ENCODE measurements at regions not wholly inside any gene's neighbourhood (a gene's known extent, or its start where the extent isn't known, plus 50 kb on each side); places are given as distances from the start of the nearest gene placed in this dataset.

GRCh38 chr13:80121038-80121437 is 219.9 kb downstream of the SPRY2 start:
- no peak for DNase-seq

DNA sequence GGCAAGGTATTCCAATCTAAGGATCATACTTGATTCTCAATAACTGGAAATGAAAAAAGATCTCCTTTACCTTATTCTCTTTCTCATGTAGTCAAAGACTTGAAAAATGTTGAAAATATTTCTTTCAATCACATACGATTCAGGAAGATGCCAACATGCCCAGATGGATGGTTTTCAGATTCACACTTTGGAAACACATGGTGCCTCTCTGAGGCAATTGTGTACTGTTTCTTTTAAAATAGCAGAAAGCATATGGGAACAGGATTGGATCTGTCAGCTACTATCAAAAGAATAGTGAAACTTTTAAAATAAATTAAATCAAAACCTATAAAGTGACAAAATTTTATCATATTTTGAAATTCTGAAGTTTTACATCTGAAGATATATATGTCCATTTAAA is 222.4 kb downstream of the SPRY2 start:
- DNase-seq: no peak

- DNase-seq: no peak
Measured at GRCh38 chr13:80118099-80118498, 222.8 kb downstream of the SPRY2 start.

DNA sequence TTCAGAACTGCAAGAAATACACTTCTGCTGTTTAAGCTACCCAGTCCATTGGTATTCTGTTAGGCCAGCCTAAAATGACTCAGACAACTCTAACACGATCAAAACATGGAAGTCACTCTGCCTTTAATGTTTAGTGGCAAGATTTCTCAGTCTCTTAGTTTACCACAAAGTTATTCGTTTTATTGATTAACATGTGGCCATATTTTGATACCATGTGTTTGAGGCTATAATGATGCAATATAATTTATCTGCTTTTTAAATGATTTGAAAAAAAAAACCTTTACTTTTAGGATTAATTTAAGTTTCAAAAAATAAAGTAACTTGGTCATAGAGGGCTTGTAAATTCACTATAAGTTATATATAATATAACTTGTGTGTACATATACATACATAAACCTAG is 223.4 kb downstream of the SPRY2 start:
- no peak for DNase-seq

GRCh38 chr13:80116107-80116506 is 224.8 kb downstream of the SPRY2 start:
- DNase-seq: peak; percentile 59

DNA sequence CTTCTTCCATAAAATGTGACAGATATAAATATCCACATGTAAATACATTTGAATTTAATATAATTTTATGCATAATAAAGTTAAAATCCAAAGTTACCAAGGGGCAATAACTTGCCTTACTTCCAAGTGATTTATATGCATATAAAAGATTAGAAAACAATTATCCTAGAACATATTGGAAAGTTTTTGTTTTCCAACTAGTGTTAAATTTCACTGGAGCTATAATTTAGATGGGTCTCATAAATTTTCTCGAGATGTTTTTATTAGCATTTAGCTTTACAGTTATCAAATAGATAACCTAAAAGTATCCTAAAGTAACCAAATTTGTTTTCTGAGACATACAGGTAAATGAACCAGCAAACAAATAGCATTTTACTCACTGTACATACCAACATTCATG is 225.3 kb downstream of the SPRY2 start:
- no peak for DNase-seq

- no peak for DNase-seq
Measured at GRCh38 chr13:80113714-80114454, 227.0 kb downstream of the SPRY2 start.

- DNase-seq: no peak
Measured at GRCh38 chr13:80109303-80109702, 231.6 kb downstream of the SPRY2 start.

- no peak for DNase-seq
Measured at GRCh38 chr13:80105350-80105749, 235.6 kb downstream of the SPRY2 start.

DNA sequence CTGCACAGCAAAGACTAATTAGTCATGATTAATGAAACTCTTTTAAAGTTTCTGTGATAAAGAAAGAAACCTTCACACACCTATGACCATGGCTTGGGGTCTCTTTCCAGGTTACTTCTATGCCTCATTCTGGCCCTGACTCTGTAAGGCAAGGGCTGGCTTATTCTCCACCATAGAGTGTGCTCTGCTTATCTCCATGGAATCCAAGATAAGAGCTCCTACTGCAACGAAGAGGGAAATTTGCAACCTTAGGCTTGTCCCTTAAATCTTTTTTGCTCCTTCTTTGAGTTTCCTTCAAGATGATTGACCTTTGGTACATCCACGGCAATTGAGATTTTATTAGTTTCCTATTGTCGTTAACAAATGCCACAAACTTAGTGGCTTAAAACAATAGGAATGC is 239.9 kb downstream of the SPRY2 start:
- DNase-seq: no peak

- no peak for DNase-seq
Measured at GRCh38 chr13:80100636-80101035, 240.3 kb downstream of the SPRY2 start.

- no peak for DNase-seq
Measured at GRCh38 chr13:80097561-80097960, 243.4 kb downstream of the SPRY2 start.

- no peak for DNase-seq
Measured at GRCh38 chr13:80096383-80096782, 244.5 kb downstream of the SPRY2 start.

GRCh38 chr13:80094526-80094925 is 246.4 kb downstream of the SPRY2 start:
- no peak for DNase-seq

DNA sequence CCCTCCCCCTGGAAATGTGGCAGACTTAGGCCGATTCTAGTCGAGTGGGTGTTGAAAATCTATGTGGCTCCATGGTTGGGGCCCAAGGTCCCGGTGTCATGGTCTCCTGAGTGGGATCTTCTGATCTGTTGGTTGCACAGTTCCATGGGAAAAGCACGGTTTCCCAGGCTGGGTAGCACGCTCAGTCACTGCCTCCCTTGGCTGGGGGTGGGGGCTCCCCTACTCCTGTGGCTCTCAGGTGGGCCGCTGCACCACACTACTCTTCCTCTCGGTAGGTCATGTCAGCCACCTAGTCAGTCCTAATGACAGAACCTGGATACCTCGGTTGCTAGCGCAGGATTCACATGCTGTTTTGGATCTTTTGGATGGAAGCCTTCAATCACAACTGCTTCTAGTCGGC is 247.0 kb downstream of the SPRY2 start:
- DNase-seq: no peak

- DNase-seq: no peak
Measured at GRCh38 chr13:80086304-80086721, 254.6 kb downstream of the SPRY2 start.

GRCh38 chr13:80083853-80084676 is 256.9 kb downstream of the SPRY2 start:
- no peak for DNase-seq

- DNase-seq: no peak
Measured at GRCh38 chr13:80083081-80083852, 257.7 kb downstream of the SPRY2 start.

GRCh38 chr13:80082396-80083080 is 258.4 kb downstream of the SPRY2 start:
- DNase-seq: no peak

DNA sequence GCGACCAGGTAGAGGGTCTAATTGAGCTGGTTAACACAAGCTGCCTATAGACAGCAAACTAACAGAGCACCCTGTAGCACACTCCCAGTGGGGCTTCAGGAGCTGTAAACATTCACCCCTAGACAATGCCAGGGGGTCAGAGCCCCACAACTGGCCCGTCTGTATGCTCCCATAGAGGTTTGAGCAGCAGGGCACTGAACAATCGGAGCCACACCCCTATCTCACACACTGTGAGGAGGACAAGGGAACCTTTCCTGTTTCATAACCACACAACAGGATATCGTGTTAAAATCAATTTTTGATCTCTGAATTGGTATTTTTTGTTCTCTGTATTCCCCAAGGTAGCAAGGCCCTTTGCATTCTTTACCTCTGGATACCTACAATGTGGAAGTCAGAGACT is 266.1 kb downstream of the SPRY2 start:
- DNase-seq: no peak

- DNase-seq: no peak
Measured at GRCh38 chr13:80074143-80074752, 266.7 kb downstream of the SPRY2 start.

DNA sequence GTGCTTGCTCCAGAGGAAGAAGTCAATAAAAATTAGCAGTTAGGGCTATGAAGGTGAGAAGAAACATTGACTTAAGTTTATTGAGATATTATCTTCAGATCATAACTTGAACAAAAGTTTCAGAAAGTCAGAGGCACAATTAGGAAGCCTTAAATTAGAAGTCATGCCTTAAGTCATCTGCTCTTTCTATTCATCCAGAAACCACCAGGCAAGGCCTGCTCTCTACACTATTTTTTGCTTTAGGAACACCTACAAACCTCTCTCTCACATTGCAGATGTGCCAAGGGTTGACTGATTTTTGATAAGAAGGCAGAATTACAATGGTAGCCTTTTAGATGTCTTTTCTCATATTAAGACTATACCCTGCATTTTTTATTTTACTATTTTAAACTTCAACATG is 268.7 kb downstream of the SPRY2 start:
- DNase-seq: no peak
